ENCODE measurements at regions not wholly inside any gene's neighbourhood (a gene's known extent, or its start where the extent isn't known, plus 50 kb on each side); places are given as distances from the start of the nearest gene placed in this dataset.

- no peak for TF ChIP-seq CTCF (IDR thresholded peaks at IDR 0.05; ENCODE audit: extremely low read depth, missing control alignments)
- no peak for DNase-seq (ENCODE audit: low spot score)
Observed at GRCh38 chr6:50661636-50662035, 51.7 kb upstream of the TFAP2D start.
